ENCODE measurements at regions not wholly inside any gene's neighbourhood (a gene's known extent, or its start where the extent isn't known, plus 50 kb on each side); places are given as distances from the start of the nearest gene placed in this dataset.

DNA sequence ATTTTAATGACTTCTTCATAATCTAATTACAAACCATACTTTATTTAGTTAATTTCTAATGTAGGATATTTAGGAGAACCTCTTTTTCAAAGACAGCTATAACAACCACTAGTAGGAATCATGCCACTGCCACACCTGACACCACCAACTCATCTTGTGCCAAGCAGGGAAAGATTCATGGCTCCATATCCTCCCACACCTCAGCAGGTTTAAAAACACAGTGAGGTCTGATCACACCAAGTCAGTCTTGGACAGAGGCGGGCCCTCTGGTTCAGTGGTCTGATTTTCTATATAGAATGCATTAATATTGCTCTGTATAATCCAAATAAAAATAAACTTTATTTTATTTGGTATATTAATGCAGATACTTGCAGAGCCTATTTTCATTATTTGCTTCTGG is 227.7 kb upstream of the TTC29 start:
- Histone ChIP-seq H3K4me3 (no peak overlapping the region), H3K27me3 (replicated peaks) (no peaks in the 10 kb centered on the region), H3K4me1 (replicated peaks) (no peaks in the 10 kb centered on the region), H3K9me3 (replicated peaks) (no peaks in the 10 kb centered on the region), H3K36me3 (no peaks in the 10 kb centered on the region), H3K27ac (no peak overlapping the region)
- no peak for DNase-seq (ENCODE audit: low read depth in 1 of 2, low spot score in 2 of 2)

DNA sequence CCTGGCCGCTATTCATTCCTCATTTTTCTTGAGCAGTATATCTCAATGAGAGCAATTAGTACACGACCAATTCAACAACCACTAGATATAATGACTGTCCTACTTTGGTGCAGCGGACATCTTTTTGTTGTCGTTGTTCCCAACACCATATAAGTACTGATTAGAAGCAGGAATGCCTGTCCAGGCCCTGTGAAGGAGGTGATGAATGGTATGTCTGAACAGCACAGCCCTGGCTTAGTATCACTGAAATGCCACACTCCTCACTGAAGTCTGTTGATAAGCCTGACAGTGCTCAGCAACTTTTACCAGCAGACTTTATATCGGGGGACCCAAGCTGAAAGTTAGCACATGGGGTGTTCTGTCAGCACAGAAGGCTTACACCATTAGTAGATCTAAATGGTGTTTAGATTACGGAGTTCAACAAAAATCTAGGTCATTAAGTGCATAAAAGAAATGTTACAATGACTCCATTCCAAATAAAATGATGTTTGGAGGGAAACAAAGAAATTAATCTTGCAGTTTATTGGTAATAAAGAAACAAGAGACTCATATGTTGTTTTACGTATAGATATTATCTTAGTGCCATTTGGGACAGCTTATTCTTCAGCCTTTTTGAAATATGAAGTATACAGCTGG is 228.3 kb upstream of the TTC29 start:
- Histone ChIP-seq H3K27me3 (replicated peaks) (no peaks in the 10 kb centered on the region), H3K27ac (no peak overlapping the region), H3K4me1 (replicated peaks) (no peaks in the 10 kb centered on the region), H3K36me3 (no peaks in the 10 kb centered on the region), H3K4me3 (no peak overlapping the region), H3K9me3 (replicated peaks) (no peaks in the 10 kb centered on the region)
- DNase-seq (ENCODE audit: low read depth in 1 of 2, low spot score in 2 of 2), result no peak

DNA sequence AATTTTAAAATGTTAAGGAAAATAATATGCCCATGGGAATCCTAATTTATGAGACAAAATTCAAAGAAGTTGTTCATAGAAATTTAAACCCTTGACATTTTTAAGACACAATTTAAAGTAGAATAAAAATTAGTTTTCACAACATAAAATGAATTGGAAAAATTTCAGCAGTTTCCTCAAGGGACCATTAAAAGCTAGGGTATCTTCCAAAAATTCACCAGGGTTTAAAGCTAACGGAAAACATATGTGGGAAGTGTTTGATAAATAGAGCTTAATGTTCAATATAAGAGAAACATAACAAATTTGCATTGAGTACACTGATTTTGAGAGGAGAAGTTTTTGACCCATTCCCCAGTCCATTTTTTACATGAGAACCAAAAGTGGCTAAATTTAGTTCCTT is 228.9 kb upstream of the TTC29 start:
- H3K4me1 ChIP-seq (replicated peaks), result no peaks in the 10 kb centered on the region
- H3K4me3 ChIP-seq, result no peak overlapping the region
- H3K9me3 ChIP-seq (replicated peaks), result no peaks in the 10 kb centered on the region
- H3K36me3 ChIP-seq, result no peaks in the 10 kb centered on the region
- H3K27ac ChIP-seq, result no peak overlapping the region
- H3K27me3 ChIP-seq (replicated peaks), result no peaks in the 10 kb centered on the region
- DNase-seq (ENCODE audit: low read depth in 1 of 2, low spot score in 2 of 2), result no peak

DNA sequence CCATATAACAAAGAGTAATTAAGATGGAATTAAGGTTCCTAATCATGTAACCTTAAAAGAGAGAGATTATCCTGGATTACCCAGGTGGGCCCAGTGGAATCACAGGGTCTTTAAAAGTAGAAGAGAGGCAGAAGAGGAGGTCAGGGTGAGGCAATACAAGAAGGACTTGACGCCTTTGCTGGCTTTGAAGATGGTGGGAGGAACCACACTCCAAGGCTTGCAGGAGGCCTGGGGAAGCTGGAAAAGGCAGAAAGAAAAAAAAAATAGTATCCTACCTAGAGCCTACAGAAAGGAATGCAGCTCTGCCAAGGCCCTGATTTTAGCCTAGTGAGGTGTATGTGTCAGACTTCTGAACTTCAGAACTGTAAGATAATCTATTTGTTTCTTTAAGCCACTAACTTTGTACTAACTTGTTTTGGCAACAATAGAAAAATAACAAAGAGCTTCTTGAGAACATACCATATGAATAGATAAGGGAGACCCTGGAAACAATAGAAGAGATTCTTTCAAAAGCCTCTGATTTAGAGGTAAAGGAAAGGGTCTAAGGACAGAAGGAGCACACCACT is 229.9 kb upstream of the TTC29 start:
- H3K27ac ChIP-seq, result no peak overlapping the region
- H3K4me1 ChIP-seq (replicated peaks), result no peaks in the 10 kb centered on the region
- no peak overlapping the region for H3K4me3 ChIP-seq
- no peak for DNase-seq (ENCODE audit: low read depth in 1 of 2, low spot score in 2 of 2)
- no peaks in the 10 kb centered on the region for H3K9me3 ChIP-seq (replicated peaks)
- H3K36me3 ChIP-seq, result no peaks in the 10 kb centered on the region
- H3K27me3 ChIP-seq (replicated peaks), result no peaks in the 10 kb centered on the region

GRCh38 chr4:147182041-147182440 is 236.4 kb upstream of the TTC29 start:
- Histone ChIP-seq H3K4me1 (replicated peaks) (no peaks in the 10 kb centered on the region), H3K27me3 (replicated peaks) (no peaks in the 10 kb centered on the region), H3K4me3 (no peak overlapping the region), H3K36me3 (no peaks in the 10 kb centered on the region), H3K27ac (no peak overlapping the region), H3K9me3 (replicated peaks) (no peaks in the 10 kb centered on the region)
- DNase-seq (ENCODE audit: low read depth in 1 of 2, low spot score in 2 of 2), result no peak

DNA sequence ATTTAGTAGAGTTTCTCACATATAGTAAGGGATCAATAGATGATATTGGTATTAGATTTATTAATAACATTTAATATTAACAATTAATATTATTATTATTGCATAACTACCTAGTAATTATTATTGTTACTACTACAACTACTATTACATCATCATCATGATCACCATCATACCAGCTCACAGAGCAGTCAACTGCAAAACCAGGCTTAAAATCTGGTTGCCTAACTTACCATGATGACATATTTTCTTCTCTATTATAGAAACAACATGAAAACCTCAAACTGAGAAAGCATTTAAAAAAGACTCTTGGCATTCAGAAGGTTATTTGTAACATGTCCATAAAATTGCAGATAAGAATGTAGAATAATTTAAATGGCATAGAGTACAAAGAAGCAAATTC is 247.0 kb upstream of the TTC29 start:
- Histone ChIP-seq H3K9me3 (replicated peaks) (no peaks in the 10 kb centered on the region), H3K4me1 (replicated peaks) (peaks cover 8% of the 10 kb centered on the region; the same call in 1 of the 2 replicates), H3K36me3 (no peaks in the 10 kb centered on the region), H3K27me3 (replicated peaks) (no peaks in the 10 kb centered on the region), H3K4me3 (no peak overlapping the region), H3K27ac (no peak overlapping the region)
- DNase-seq (ENCODE audit: low read depth in 1 of 2, low spot score in 2 of 2), result no peak

GRCh38 chr4:147194114-147194513 is 248.4 kb upstream of the TTC29 start:
- peaks cover 22% of the 10 kb centered on the region for H3K4me1 ChIP-seq (replicated peaks)
- H3K36me3 ChIP-seq, result no peaks in the 10 kb centered on the region
- H3K4me3 ChIP-seq, result no peak overlapping the region
- H3K27ac ChIP-seq, result no peak overlapping the region
- no peaks in the 10 kb centered on the region for H3K27me3 ChIP-seq (replicated peaks)
- no peak for DNase-seq (ENCODE audit: low read depth in 1 of 2, low spot score in 2 of 2)
- H3K9me3 ChIP-seq (replicated peaks), result no peaks in the 10 kb centered on the region

- no peaks in the 10 kb centered on the region for H3K9me3 ChIP-seq (replicated peaks)
- H3K4me3 ChIP-seq, result no peak overlapping the region
- no peaks in the 10 kb centered on the region for H3K36me3 ChIP-seq
- no peaks in the 10 kb centered on the region for H3K27me3 ChIP-seq (replicated peaks)
- DNase-seq (ENCODE audit: low read depth in 1 of 2, low spot score in 2 of 2), result no peak
- H3K27ac ChIP-seq, result no peak overlapping the region
- peaks cover 27% of the 10 kb centered on the region for H3K4me1 ChIP-seq (replicated peaks)
Measured at GRCh38 chr4:147194604-147195003, 248.9 kb upstream of the TTC29 start.

- Histone ChIP-seq H3K27me3 (replicated peaks) (no peaks in the 10 kb centered on the region), H3K9me3 (replicated peaks) (no peaks in the 10 kb centered on the region), H3K4me3 (no peak overlapping the region), H3K27ac (no peak overlapping the region), H3K36me3 (no peaks in the 10 kb centered on the region), H3K4me1 (replicated peaks) (peaks cover 27% of the 10 kb centered on the region)
- peak in 1 of 2 experiments; percentile 18 for DNase-seq (ENCODE audit: low read depth in 1 of 2, low spot score in 2 of 2)
Measured at GRCh38 chr4:147195386-147195785, 249.7 kb upstream of the TTC29 start.

- peaks cover 30% of the 10 kb centered on the region for H3K4me1 ChIP-seq (replicated peaks)
- no peak overlapping the region for H3K4me3 ChIP-seq
- H3K36me3 ChIP-seq, result no peaks in the 10 kb centered on the region
- peak in 1 of 2 experiments; percentile 66 for DNase-seq (ENCODE audit: low read depth in 1 of 2, low spot score in 2 of 2)
- H3K27ac ChIP-seq, result peak overlapping the region; percentile 85
- H3K9me3 ChIP-seq (replicated peaks), result no peaks in the 10 kb centered on the region
- no peaks in the 10 kb centered on the region for H3K27me3 ChIP-seq (replicated peaks)
Measured at GRCh38 chr4:147198411-147199051, 252.9 kb upstream of the TTC29 start.

- DNase-seq (ENCODE audit: low read depth in 1 of 2, low spot score in 2 of 2), result no peak
- no peaks in the 10 kb centered on the region for H3K9me3 ChIP-seq (replicated peaks)
- peaks cover 22% of the 10 kb centered on the region for H3K4me1 ChIP-seq (replicated peaks)
- no peak overlapping the region for H3K27ac ChIP-seq
- H3K4me3 ChIP-seq, result no peak overlapping the region
- no peaks in the 10 kb centered on the region for H3K27me3 ChIP-seq (replicated peaks)
- H3K36me3 ChIP-seq, result no peaks in the 10 kb centered on the region
Measured at GRCh38 chr4:147201016-147201415, 255.4 kb upstream of the TTC29 start.

DNA sequence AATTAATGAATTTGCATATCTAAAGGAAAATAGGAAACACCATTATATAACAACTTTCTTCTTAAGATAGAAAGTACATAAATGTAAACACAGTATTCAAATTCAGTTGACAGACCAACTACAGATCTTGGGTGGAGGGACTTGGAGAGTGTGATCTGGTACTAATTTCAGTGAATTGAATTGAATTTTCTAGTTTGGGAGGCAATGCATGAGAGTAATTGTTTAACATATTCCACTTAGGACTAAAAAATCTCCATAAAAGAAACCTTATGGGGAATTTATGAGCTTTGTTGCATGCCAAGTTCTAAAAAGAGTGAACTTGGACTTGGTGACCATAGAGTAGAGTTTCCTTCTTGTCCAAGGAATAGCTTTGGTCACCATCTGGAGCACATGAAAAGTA is 261.1 kb upstream of the TTC29 start:
- no peaks in the 10 kb centered on the region for H3K4me1 ChIP-seq (replicated peaks)
- no peaks in the 10 kb centered on the region for H3K36me3 ChIP-seq

DNA sequence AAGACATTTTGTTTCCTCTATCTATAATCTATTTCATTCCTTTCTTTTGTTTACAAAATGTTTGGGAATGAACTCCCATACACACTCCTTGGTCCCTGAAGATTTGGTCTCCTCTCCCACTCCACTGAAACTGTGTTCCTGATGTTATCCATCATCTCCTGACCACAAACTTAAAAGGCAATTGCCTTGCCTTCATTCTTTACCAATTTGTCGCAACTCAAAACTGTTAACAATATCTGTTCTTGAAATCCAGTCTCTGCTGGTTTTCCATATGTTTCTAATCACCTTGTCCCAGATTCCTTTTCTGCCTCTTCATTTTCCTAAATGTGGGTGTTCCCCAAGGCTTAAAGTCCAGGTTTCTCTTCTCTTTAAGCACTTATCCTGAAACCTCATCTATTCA is 262.2 kb upstream of the TTC29 start:
- Histone ChIP-seq H3K4me1 (replicated peaks) (no peaks in the 10 kb centered on the region), H3K4me3 (no peak overlapping the region), H3K36me3 (no peaks in the 10 kb centered on the region), H3K27me3 (replicated peaks) (no peaks in the 10 kb centered on the region), H3K27ac (no peak overlapping the region), H3K9me3 (replicated peaks) (no peaks in the 10 kb centered on the region)
- no peak for DNase-seq (ENCODE audit: low read depth in 1 of 2, low spot score in 2 of 2)

More for the DNA sequence above, 261.1 kb upstream of the TTC29 start:
- no peak overlapping the region for H3K4me3 ChIP-seq
- no peak overlapping the region for H3K27ac ChIP-seq
- no peaks in the 10 kb centered on the region for H3K27me3 ChIP-seq (replicated peaks)
- DNase-seq (ENCODE audit: low read depth in 1 of 2, low spot score in 2 of 2), result no peak
- no peaks in the 10 kb centered on the region for H3K9me3 ChIP-seq (replicated peaks)

DNA sequence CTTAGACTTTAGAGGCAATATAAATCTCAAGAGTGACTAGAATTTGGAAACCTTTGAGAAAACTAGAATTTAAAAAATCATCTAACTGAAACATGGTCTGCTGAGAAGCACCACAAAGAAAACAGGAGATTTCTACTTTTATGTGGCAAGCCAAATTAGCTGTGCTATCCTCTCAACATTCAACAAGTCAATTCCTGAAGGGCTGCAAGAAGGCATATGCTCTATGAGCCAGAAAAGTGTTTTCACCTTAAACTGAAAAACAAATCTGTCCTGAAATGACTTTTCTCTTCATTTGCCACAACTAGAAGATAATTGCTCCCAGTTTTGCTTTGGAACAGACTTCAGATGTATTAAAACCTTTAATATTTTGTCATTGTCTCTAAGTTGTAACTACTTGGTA is 263.2 kb upstream of the EDNRA start:
- H3K9me3 ChIP-seq (replicated peaks), result no peaks in the 10 kb centered on the region
- no peaks in the 10 kb centered on the region for H3K4me1 ChIP-seq (replicated peaks)
- no peaks in the 10 kb centered on the region for H3K27me3 ChIP-seq (replicated peaks)
- no peak for DNase-seq (ENCODE audit: low read depth in 1 of 2, low spot score in 2 of 2)
- no peak overlapping the region for H3K27ac ChIP-seq
- H3K4me3 ChIP-seq, result no peak overlapping the region
- H3K36me3 ChIP-seq, result no peaks in the 10 kb centered on the region
